Fibroblast of the conjunctiva (primary cell): ENCODE measurements at regions not wholly inside any gene's neighbourhood (a gene's known extent, or its start where the extent isn't known, plus 50 kb on each side); places are given as distances from the start of the nearest gene placed in this dataset.
A peak's percentile ranks its signal among the peaks of the same experiment; 100 is the strongest.
"Not testable (repeated sequence)": the region's sequence is repeated elsewhere in the genome, so short reads cannot be mapped to it uniquely, and the experiment has no call there.

Experiments used
- DNase-seq: peaks from one replicate; pipeline ENCODE4 v3.0.0-alpha.2; 2010; ENCODE audit warnings: low read depth

- DNase-seq: no peak
Observed at GRCh38 chr3:86794361-86795065, 196.4 kb downstream of the VGLL3 start.

DNA sequence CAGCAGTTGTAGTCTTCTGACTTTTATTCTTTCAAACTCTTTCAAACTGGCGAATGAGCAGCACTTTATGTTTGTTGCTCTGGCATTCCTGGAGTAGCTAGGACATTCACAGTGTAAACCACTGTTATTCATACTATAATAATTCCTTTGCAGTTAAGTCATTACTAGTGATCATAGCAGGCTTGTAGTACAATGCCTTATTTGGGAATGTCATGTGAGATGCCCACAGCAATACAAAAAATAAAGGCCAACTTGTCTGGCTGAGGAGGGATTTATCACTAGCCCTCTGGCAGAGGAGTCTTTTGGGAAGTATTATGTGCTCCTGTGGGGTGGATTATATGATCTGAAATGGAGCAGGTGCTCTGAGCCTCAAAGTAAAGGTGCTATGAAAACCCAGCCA lies 197.2 kb downstream of the VGLL3 start:
- DNase-seq: peak; percentile 97

DNA sequence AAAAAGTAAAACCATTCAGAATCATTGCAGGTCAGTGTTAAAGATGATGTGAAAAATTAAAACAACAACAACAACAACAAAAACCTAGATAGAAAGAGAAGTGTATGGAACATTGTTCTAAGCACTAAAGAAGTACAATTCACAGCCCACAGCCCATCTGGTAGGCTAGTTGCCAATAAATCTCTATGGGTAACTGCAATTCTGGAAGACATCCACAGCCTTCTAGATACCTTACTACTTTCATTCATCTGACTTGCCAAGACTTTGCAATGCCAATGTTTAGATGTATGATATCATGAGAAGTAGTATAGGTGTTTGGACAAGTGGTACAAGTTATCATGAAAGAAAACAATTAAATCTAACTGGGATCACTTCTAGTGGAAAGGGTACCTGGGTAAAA lies 198.6 kb downstream of the VGLL3 start:
- peak; percentile 57 for DNase-seq

- no peak for DNase-seq
Observed at GRCh38 chr3:86790884-86791549, 199.9 kb downstream of the VGLL3 start.

- DNase-seq: no peak
Observed at GRCh38 chr3:86788371-86788770, 202.6 kb downstream of the VGLL3 start.

DNA sequence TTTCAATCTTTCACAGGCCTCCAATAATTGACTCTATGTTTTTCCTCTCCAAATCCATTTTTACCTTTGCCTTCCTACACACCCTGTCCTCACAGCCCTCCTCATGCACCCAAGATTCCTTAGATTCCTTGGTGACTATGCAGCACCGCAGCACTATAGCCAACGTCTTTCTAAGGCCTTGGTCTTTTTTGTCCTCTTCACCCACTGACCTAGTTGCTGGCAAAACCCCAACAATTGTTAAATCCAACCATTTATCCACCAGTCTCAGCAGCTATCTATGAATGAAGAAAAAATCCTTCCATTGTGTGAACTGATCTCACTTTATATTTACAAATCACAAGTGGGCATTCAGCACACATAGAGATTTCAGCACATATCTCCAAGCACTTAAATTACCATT lies 203.9 kb downstream of the VGLL3 start:
- no peak for DNase-seq

GRCh38 chr3:86785386-86785785 lies 205.6 kb downstream of the VGLL3 start:
- DNase-seq: peak; percentile 53

DNA sequence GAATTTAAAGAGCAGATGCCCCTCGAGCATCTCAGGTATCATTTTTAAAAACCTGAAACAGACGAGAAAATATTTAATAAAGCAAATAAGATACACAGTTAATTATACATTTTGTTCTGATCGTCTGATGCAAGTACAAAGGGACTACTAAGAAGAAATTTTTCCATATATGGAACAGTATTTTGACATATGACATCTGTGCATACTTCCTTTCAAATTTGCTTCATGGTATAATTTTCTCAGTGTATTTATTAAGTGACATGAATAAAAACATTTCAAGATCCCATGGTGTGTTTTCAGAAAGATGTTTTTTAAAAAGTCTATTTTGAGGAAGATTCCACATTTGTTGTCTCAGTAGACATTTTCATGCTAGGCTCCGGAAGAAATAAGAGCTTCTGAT lies 208.1 kb downstream of the VGLL3 start:
- no peak for DNase-seq

DNA sequence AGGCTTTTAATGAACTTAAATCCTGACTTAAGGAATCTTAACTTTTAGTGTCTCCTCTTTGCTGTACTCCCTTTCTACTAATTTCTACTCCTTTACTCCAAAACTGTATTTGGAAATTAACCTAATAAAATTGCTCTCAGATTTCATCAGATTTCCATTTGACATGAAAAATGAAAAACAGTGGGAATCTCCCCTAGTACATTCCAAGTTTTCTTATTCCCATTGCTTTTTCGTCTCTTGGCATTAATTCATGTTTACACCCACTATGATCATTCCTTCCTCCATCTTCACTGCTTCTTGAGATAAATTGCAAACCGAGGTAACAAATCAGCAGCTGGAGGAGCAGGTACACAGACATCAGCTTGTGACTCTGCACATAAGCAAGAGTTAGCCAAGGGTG lies 208.7 kb downstream of the VGLL3 start:
- no peak for DNase-seq

DNA sequence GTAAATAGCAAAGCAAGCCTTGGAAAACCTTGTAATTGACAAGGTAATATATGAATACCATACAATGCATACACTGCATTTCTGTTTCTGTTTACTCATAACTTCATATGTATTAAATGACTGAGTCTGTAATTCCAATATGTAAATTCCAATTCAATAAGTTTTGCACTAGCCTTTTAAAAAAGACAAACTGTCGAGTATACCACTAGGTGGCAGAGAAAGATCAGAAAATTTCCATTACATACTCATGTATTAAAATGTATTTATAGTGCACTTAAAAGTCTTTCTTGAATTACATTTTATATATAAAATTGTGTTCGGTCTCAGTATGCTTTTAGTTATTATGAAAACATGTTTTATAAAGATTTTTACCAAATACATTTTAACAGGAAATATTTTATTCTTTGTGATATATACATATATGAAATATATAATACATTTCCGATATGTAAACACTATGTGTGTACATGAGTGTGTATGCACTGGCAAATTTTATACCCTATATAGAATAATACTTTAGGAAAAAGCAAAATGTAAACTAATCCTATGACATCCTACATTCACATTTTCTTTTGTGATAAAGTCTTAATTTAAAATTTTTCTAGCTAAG lies 216.8 kb downstream of the VGLL3 start:
- peak; percentile 31 for DNase-seq

GRCh38 chr3:86772699-86773098 lies 218.2 kb downstream of the VGLL3 start:
- DNase-seq: no peak

DNA sequence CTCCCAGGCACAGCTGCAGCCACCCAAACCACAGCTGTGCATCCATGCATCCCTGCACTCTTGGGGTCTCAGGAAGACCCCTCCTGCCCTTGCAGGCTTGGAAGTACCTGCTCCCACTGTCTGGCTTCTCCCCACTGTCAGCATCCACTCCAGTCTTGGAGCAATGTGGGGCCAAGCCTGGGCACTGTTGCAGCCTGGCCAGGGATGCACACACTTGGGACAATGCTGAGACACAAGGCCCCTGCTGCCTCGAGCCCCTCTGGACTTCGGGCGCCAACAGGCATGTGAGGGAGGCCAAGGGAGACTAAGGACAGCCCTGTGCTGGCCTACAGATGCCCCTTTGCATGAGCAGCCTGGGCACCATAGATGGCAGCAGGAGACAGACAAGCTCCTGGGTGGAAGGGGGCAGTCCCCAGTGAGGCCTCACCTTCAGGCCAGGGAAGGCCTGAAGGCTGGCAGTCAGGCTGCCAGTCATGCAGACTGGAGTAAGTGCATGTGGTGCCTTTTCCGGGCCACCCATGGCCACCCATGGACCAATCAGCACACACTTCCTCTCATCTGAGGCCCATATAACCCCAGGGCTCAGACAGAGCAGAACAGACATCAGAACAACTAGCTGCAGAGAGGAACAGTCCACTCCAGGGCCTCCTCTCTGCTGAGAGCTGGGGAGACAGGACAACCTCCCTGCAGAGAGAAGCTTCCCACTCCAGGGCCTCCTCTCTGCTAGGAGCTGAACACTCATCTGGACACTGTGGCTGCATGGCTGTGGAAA lies 219.0 kb downstream of the VGLL3 start:
- DNase-seq: no peak

DNA sequence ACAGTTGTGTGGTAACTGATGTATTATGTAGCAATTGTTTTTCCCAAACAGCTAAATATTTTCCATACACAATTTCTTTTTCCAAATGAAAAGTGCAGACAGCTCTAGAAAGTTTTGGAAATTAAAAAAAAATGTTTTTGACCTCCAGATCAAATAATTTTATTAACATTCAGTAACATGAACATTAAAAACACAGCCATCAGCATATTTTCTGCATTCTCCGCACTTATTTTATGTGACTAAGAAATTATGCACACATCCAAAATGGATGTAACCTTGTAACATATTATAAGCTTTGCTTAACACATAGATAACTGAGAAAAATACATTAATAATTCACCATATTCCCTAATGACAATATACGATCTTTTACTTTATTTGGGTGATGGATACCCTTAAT lies 224.6 kb downstream of the VGLL3 start:
- DNase-seq: no peak

GRCh38 chr3:86757322-86758179 lies 233.4 kb downstream of the VGLL3 start:
- not testable (repeated sequence) for DNase-seq

DNA sequence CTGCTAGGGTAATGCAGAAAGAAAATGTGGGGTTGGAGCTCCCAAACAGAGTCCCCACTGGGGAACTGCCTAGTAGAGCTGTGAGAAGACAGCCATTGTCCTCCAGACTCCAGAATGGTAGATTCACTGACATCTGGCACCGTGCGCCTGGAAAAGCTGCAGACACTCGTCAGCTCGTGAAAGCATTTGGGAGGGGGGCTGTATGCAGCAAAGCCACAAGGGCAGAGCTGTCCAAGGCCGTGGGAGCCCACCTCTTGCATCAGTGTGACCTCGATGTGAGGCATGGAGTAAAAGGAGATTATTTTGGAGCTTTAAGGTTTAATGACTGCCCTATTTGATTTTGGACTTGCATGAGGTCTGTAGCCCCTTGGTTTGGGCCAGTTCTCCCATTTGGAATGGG lies 242.9 kb downstream of the VGLL3 start:
- no peak for DNase-seq

DNA sequence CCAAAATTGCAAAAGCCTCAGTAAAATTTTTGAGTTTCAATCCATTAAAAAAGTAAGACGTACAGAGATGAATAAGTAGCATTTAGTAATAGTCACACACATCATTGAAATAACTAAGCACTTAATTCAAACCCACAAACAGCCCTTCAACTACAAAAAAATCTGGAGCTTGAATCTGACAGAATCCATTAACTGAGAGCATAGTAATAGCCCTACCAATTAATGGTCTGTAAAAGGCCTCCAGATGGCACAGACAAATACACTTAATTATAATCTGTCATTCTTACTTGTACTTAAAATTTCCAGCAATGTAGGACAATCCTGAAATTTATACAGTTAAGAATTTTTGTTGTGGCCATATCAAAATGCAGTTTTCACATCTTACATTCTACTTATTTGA lies 246.9 kb downstream of the VGLL3 start:
- DNase-seq: no peak

DNA sequence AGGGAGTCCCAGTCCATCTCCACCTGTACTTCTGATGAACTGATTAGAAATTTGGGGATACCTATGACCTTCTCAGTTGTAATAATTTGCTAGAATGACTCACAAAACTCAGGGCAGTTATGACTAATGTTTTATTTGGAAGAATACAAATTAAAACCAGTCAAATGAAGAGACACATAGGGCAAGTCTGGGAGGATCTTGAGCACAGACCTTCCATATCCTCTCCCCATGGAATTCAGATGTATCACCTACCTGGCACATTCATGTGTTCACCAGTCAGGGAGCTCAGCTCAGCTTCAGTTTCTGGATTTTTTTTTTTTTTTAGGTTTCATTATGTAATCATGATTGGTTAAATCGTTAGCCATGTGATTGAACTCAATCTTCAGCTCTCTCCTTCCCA lies 247.7 kb downstream of the VGLL3 start:
- no peak for DNase-seq

- no peak for DNase-seq
Observed at GRCh38 chr3:86740751-86741150, 250.2 kb downstream of the VGLL3 start.

DNA sequence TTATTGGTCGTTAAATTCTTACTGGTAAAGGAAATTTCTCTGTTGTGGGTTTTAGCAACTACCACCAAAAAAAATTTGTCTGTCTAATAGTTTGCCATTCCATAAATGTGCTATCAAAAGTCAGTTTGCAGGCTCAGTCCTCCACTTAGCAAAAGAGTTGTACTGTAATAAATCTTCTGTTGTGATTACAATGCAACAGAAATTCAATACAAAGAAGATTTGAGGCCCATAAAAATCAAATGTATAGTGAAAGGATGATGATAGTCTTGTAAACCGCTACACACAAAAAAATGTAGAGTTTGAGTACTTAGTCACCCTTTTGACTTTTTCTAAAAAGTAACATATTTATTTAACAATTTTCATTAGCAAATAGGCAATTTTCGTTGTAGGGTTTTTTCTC lies 251.7 kb downstream of the VGLL3 start:
- DNase-seq: no peak

DNA sequence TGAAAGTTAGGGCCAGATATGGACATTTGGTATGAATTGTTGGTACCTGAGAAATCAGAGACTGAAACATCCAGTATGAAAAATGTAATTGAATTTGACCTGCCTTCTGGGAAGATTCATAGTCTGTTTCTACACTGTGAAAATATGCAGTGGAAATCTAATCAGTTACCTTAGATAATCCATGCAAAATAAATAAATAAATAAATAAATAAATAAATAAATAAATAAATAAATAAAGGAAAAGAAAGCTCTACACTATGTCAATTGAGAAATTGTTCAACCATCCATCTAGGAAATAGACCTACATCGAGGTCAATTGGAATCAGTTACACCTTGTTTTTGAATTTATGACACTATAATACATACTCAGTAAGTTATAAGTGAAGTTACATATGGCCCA lies 252.3 kb downstream of the VGLL3 start:
- no peak for DNase-seq

DNA sequence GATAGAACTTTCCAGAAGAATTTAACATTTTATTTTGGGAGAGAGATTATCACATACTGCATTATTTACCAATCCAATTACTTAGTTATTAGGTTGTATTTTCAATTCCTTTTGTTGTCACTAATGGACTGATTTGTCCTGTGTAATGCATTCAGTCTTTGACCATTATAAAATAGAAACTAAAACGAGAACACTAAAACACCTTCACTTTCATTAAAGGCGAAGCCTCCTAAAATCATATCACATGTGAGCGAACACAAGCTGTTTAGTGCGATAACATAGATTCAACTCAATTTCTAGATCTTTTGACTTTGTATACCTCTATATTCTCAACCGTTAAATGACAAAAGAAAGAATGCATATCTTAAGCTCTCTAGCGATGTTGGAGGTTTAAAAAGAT lies 253.4 kb downstream of the VGLL3 start:
- DNase-seq: no peak

- no peak for DNase-seq
Observed at GRCh38 chr3:86733257-86733656, 257.7 kb downstream of the VGLL3 start.
